Fibroblast of upper back skin (primary cell): ENCODE measurements at regions not wholly inside any gene's neighbourhood (a gene's known extent, or its start where the extent isn't known, plus 50 kb on each side); places are given as distances from the start of the nearest gene placed in this dataset.
"Not testable (repeated sequence)": the region's sequence is repeated elsewhere in the genome, so short reads cannot be mapped to it uniquely, and the experiment has no call there.

Experiments used
- DNase-seq: peaks from one replicate; pipeline ENCODE4 v3.0.0-alpha.2; 2013

- no peak for DNase-seq
These were observed 71.1 kb upstream of the TMEM97 start for GRCh38 chr17:28247671-28248555.

- no peak for DNase-seq
These were observed 69.3 kb upstream of the TMEM97 start for GRCh38 chr17:28249706-28250105.

GRCh38 chr17:28252436-28252835, 66.6 kb upstream of the TMEM97 start:
- peak; percentile 37 for DNase-seq

GRCh38 chr17:28253663-28254062, 65.3 kb upstream of the TMEM97 start:
- no peak for DNase-seq

- no peak for DNase-seq
These were observed 63.4 kb upstream of the TMEM97 start for GRCh38 chr17:28255616-28256015.

- no peak for DNase-seq
These were observed 62.6 kb upstream of the TMEM97 start for GRCh38 chr17:28256370-28256769.

- no peak for DNase-seq
These were observed 62.1 kb upstream of the TMEM97 start for GRCh38 chr17:28256881-28257280.

- DNase-seq, result no peak
These were observed 60.6 kb upstream of the TMEM97 start for GRCh38 chr17:28258347-28258887.

- no peak for DNase-seq
These were observed 57.8 kb upstream of the TMEM97 start for GRCh38 chr17:28261219-28261618.

GRCh38 chr17:28262123-28262745, 56.8 kb upstream of the TMEM97 start:
- DNase-seq, result not testable (repeated sequence)

GRCh38 chr17:28264902-28265548, 54.0 kb upstream of the TMEM97 start:
- peak; percentile 15 for DNase-seq

- DNase-seq, result not testable (repeated sequence)
These were observed 53.0 kb upstream of the TMEM97 start for GRCh38 chr17:28265856-28266546.

GRCh38 chr17:28266547-28266920, 52.5 kb upstream of the TMEM97 start:
- not testable (repeated sequence) for DNase-seq

- not testable (repeated sequence) for DNase-seq
These were observed 51.9 kb upstream of the TMEM97 start for GRCh38 chr17:28266926-28267719.

- DNase-seq, result no peak
These were observed 51.0 kb upstream of the TMEM97 start for GRCh38 chr17:28267720-28268609.

- no peak for DNase-seq
These were observed 50.2 kb upstream of the TMEM97 start for GRCh38 chr17:28268610-28269313.
